GM18511 (cell line): ENCODE measurements at regions not wholly inside any gene's neighbourhood (a gene's known extent, or its start where the extent isn't known, plus 50 kb on each side); places are given as distances from the start of the nearest gene placed in this dataset.

ENCODE experiments used
- ATAC-seq: cut with Tn5 transposase; IDR thresholded peaks from one replicate; pipeline ENCODE4 v1.9.1; 2021; ENCODE audit warnings: mild to moderate bottlenecking, moderate library complexity; ENCODE audit not compliant: unreplicated experiment

DNA sequence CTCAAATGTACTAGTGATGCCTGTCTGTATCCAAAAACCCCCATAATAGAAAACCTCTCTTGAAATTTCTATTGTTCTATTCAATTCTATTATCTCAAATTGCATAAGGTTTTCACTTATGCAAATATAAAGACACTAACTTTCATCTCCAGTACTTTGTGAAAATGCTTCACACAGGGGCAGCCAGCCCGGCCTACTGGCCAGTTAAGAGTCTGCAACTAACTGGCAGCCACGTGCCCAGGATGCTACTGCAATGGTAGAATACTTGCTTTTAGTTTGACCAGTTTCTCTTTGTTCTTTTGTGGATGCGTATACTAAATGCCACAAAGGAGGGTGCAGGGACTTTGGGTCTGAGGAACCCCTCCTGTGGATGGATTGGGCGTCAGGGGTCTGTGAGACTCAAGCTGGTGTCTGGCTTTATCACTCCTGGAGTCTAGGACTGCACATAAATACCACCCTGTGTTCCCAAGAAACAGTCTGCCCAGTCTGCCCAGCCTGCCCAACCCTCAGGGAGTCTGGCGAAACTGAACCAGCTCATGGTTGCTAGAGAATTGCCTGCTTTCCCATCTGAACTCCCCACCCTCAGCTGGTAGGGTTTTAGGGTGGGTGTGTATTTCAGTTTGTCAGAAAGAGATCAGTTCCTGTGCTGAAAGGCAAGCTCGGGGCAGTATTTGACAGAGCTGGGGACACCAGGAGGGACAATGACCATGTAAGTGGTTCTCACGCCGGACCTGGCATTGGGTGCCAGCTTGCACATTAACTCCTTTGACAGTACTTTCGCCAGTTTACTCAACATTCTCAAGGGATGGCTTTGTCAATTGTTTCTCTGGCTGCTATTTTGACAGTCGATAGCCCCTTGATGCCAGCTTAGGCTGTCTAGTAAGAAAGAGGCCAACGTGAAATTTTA, 558.2 kb upstream of the JAG1 start:
- no peak for ATAC-seq

DNA sequence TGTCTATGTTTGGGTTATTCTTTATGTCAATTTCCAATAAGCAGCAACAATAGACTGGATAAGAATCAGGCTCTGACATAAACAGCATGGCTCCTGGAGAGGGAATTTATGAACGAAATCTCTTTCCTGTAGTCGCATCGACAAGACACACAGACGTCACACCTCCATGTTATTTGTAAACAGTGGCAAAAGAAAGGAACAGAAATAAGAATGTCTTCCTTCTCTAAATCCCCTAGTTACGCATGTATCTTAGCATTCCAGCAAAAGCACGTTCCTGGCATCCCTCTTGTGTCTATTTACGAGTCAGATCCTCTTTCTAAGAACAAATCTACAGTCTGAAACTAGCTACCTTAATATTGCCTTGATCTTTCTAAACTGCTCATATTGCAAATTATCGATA, 559.1 kb upstream of the JAG1 start:
- ATAC-seq = no peak

- ATAC-seq = no peak
These were observed 560.4 kb upstream of the JAG1 start for GRCh38 chr20:11234181-11234580.

GRCh38 chr20:11234608-11235007, 560.8 kb upstream of the JAG1 start:
- ATAC-seq = peak; percentile 66

GRCh38 chr20:11235058-11235457, 561.3 kb upstream of the JAG1 start:
- ATAC-seq = no peak

- ATAC-seq = no peak
These were observed 568.5 kb upstream of the JAG1 start for GRCh38 chr20:11242320-11242719.

DNA sequence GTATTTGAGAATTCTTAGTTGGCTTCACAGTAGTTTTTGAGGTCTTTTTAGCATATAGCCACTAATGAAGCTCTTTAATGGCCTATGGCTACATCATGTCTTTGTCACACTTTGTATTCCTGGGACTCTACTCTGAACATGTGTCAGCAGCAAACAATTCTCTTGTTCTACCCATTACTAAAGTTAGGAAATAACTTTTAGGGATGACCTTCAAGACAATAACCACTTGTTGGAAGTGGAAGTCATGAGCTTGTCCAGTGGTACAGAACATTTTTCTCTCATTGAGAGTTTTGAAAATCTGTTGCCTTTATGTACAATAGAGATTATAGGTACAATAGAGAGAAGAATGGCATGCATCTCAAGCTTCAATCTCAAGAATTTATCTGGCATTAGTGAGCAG, 571.6 kb upstream of the JAG1 start:
- no peak for ATAC-seq

GRCh38 chr20:11246251-11246775, 572.5 kb upstream of the JAG1 start:
- no peak for ATAC-seq

- ATAC-seq = no peak
These were observed 573.5 kb upstream of the JAG1 start for GRCh38 chr20:11247046-11248010.

DNA sequence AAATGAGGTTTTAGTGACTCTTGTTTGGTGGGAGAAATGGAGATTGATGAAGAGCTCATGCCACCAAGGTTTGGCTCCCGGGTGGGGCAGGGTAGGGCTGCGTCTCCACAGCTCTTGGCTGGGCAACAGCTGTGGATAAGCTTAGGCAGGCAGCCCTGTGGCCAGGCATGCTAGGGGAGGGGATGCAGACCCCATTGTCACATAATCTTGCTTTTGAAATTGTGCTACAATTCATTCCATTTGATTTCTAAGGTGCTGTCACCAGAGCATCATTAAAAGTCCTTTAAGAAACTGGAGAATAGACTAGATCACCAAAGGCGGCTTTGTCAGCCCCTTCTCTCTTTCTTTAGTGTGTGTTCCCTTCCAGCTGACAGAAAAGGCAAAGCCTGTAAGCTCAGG, 574.2 kb upstream of the JAG1 start:
- ATAC-seq = no peak

GRCh38 chr20:11248687-11249638, 575.2 kb upstream of the JAG1 start:
- no peak for ATAC-seq

GRCh38 chr20:11249683-11250082, 575.9 kb upstream of the JAG1 start:
- no peak for ATAC-seq

GRCh38 chr20:11252447-11252846, 578.6 kb upstream of the JAG1 start:
- no peak for ATAC-seq

GRCh38 chr20:11255455-11255854, 581.7 kb upstream of the JAG1 start:
- no peak for ATAC-seq

DNA sequence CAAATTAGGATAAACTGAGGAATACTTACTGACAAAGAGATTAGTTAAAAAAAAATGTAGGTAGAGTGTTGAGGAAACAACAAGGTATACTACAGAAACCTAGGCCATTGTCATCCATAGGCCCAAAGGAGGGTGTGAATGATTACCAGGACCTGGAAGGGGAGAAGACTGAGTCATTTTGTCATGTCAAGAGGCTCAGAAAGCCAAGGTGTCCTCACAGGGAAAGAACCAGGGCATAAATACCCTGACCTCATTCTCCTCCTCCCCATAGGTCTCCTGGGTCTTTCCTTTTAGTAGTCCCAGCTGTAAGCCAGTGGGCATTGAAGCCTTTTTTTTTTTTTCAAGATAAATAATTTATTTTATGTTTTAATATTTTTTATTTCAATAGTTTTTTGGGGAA, 582.1 kb upstream of the JAG1 start:
- ATAC-seq = no peak

DNA sequence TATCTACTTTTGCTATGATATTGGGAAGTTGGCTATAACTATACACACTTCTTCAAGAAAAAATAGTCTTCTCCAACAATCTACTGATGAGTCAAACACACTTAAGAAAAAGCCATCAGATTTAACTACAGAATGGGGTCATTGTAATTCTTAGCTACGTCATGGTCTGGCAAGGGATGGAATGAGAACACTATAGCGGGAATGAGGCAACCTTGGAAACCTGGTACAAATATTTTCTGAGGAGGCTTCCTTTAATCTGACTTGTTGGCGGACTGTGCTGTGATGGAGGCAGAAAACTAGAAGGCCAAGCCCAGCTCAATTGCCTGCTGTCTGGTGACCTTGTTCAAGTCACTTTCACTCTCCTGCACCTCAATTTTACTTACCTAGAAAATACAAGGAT, 586.8 kb upstream of the JAG1 start:
- ATAC-seq = no peak

DNA sequence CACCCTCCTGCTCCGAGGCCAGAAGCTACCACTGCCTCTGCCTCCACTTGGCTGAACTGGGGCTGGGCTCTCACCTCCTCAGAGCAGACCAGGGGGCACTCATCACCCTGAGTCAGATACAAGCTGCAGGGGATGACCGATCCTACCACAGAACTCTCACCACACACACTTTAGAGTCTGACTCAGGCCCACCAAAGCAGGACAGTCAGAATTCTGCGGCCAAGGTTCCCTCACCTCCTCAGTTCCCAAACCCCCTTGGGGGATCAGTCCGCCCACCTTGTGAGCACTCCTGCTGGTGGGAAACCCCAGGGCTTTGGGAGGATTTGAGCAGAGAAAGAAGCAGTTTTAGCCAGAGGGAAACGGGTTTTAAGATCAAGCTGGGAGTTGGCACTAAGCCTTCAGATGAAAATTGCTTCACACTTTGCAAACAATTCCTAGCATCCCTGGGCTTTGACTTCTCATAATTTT, 587.8 kb upstream of the JAG1 start:
- peak; percentile 63 for ATAC-seq

GRCh38 chr20:11266571-11266970, 592.8 kb upstream of the JAG1 start:
- no peak for ATAC-seq

DNA sequence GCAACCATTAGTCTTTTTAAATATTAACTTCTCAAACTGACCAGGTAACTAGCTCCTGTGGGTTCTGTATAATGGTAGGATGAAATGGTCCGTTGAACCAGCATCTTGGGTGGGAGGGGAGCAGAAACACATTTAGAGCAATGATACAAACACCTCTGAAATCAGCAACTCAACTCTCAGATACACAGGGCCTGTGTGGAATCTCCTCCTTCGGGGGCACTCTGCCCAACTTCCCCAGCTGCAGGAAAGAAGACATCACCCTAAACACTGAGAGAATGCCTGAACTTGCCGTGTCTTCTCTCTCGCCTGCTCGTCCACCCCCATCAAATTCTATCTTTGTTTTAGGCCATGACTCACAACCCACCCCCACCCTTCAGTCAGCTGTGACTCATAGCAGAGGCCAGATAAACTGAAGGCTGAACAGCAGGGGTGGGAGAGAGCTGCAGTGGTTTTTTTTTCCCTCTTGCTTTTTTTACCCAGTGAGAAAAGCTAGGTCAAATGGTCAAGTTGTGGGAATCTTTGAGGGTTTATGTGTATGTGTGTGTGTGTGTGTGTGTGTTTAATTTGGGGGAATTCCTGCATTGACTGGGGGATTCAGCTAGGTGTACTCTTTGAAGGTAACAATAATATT, 593.4 kb upstream of the JAG1 start:
- ATAC-seq = peak; percentile 81
